Stimulated activated effector memory CD8-positive, alpha-beta T cell treated with anti-CD3 and anti-CD28 coated beads, Interleukin-12 subunit alpha, Interleukin-12 subunit beta, amount 100 ng/mL, for 72 hours (primary cell): ENCODE measurements at regions not wholly inside any gene's neighbourhood (a gene's known extent, or its start where the extent isn't known, plus 50 kb on each side); places are given as distances from the start of the nearest gene placed in this dataset.
"Not testable (repeated sequence)": the region's sequence is repeated elsewhere in the genome, so short reads cannot be mapped to it uniquely, and the experiment has no call there.

Experiments
- ATAC-seq: fragments of 150-1000 bp; cut with Tn5 transposase; 2 replicates; pipeline ENCODE4 v1.10.0; 2021
- DNase-seq, 2 donors: peaks; one replicate each; pipeline ENCODE4 v3.0.0; 2021 to 2022; ENCODE audit warnings: low spot score in 2 of 2
- H3K27ac Mint-ChIP-seq: one replicate; pipeline ENCODE4 v1.8.0; 2022; ENCODE audit warnings: mild to moderate bottlenecking, mixed read lengths
- H3K36me3 Mint-ChIP-seq: one replicate; pipeline ENCODE4 v1.8.0; 2022; ENCODE audit warnings: mild to moderate bottlenecking, mixed read lengths
- H3K4me1 Mint-ChIP-seq: one replicate; pipeline ENCODE4 v1.8.0; 2022; ENCODE audit warnings: mixed read lengths
- H3K4me3 Mint-ChIP-seq: one replicate; pipeline ENCODE4 v1.8.0; 2022; ENCODE audit warnings: mild to moderate bottlenecking, mixed read lengths
- H3K9me3 Mint-ChIP-seq: one replicate; pipeline ENCODE4 v1.8.0; 2022; ENCODE audit warnings: mixed read lengths

DNA sequence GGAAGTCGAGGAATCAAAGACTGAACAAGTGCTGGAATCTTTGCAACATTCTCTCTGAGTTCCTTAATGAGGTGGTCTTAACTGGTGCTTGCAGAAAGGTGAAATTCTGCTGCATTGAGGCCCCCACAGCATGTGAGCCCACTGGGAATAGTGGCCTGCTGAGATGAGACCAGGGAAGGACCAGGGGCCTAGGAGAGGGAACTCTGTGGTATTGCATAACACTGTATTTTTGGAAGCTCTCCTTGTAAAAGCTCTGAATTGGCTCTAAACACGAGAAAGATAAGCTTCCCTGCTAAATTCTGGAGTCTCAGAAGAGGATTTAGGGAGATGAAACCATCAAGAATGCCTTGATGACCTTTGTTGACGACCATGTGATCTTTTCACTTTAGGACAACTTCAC is 100.4 kb upstream of the TSC22D1 start:
- no peaks in the 10 kb centered on the region for H3K9me3 Mint-ChIP-seq
- no peak for DNase-seq
- no peak overlapping the region for H3K4me3 Mint-ChIP-seq
- no peaks in the 10 kb centered on the region for H3K4me1 Mint-ChIP-seq
- no peaks in the 10 kb centered on the region for H3K36me3 Mint-ChIP-seq
- no peak for ATAC-seq
- no peak overlapping the region for H3K27ac Mint-ChIP-seq

DNA sequence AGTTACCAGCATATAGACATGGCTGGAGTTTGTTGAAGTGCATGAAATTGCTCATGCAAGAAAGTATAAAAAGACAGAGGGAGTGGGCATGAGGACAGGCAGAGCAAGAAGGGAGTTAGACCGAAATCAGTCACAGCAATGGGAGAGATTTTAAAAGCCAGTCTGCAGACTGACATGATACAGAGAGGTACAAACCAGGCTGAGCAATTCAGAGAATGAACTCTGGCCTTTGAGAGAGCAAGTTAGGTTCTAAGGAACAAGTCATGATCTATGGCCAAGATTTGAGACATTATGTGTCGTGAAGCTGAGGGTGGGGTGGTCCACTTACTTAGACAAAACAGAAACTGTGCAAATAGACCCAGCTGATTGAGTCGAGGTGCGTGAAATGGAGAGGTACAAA is 93.4 kb upstream of the TSC22D1 start:
- DNase-seq = no peak
- ATAC-seq = no peak
- Mint-ChIP-seq H3K4me3 (no peak overlapping the region), H3K4me1 (no peaks in the 10 kb centered on the region), H3K27ac (no peak overlapping the region), H3K36me3 (no peaks in the 10 kb centered on the region), H3K9me3 (no peaks in the 10 kb centered on the region)

DNA sequence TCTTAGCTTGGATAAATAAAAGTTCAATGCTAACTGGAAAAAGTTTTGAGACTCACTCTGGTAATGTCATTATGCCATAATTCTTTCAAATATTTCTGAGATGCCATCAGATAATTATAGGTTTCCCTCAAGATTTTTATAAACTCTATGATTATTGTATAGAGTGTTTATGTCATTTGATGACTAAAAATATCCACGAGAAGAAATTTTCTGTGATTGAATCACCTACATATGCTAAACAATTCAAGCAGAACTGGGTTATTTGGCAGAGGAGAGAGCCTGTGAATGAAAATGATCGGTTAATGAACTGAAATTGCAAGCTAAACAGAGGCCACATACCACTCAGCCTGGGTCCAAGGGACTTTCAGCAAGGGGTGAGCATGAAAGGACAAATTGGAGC is 92.6 kb upstream of the TSC22D1 start:
- no peak overlapping the region for H3K4me3 Mint-ChIP-seq
- DNase-seq = no peak
- H3K4me1 Mint-ChIP-seq = no peaks in the 10 kb centered on the region
- ATAC-seq = no peak
- H3K27ac Mint-ChIP-seq = no peak overlapping the region
- H3K9me3 Mint-ChIP-seq = no peaks in the 10 kb centered on the region
- H3K36me3 Mint-ChIP-seq = no peaks in the 10 kb centered on the region

DNA sequence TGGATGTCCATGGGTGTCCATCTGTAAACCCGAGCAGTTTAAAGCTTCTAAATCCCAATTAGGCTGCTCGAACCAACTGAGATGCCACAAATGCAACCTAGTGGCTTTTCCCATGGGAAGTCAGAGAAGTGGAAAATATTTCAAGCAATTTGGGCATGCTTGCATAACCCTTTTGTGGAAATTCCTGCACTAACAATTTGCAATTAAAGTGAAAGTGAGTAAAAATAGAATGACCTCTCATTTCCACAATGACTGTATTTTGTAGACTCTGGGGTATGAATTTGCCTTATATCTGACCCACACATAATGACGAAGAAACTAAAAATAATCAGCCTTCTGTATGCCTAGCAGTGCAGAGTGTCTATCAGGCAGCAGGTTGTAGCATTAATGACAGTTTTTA is 91.8 kb upstream of the TSC22D1 start:
- no peaks in the 10 kb centered on the region for H3K9me3 Mint-ChIP-seq
- ATAC-seq (no peak), DNase-seq (no peak)
- no peak overlapping the region for H3K4me3 Mint-ChIP-seq
- no peaks in the 10 kb centered on the region for H3K36me3 Mint-ChIP-seq
- no peak overlapping the region for H3K27ac Mint-ChIP-seq
- no peaks in the 10 kb centered on the region for H3K4me1 Mint-ChIP-seq

DNA sequence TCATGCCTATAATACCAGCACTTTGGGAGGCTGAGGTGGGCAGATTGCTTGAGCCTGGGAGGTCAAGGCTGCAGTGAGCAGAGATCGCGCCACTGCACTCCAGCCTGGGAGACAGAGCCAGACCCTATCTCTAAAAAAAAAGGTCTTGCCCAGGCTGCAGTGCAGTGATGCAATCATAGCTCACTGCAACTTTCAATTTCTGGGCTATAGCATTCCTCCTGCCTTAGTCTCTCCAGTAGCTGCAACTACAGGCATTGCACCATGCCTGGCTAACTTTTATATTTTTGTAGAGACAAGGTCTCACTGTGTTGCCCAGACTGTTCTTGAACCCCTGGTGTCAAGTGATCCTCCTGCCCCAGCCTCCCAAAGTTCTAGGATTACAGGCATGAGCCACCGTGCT is 90.4 kb upstream of the TSC22D1 start:
- H3K27ac Mint-ChIP-seq, DNase-seq, ATAC-seq, H3K9me3 Mint-ChIP-seq, H3K36me3 Mint-ChIP-seq, H3K4me1 Mint-ChIP-seq, H3K4me3 Mint-ChIP-seq: not testable (repeated sequence)

DNA sequence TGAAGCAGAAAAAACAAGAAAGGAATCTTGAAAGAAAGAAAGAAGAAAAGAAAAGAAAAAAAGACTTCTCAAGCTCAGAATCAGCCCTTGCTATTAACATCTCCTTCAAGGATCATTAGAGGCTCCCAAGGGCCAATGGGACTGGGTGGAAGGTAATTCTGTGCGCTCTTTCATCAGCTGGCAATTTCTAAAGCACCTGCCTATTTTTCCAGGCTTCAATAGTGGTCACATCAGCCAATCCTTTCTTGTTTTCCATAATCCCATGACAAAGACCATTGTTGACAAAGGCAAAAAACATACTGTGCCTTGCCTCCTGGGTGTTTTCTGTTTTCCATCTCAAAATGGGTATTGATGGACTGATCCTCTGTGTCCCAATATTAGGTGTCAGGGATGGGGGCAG is 88.2 kb upstream of the TSC22D1 start:
- ATAC-seq = no peak
- Mint-ChIP-seq H3K27ac (no peak overlapping the region), H3K9me3 (no peaks in the 10 kb centered on the region), H3K4me3 (no peak overlapping the region), H3K36me3 (no peaks in the 10 kb centered on the region), H3K4me1 (peaks cover 5% of the 10 kb centered on the region)
- DNase-seq = no peak

DNA sequence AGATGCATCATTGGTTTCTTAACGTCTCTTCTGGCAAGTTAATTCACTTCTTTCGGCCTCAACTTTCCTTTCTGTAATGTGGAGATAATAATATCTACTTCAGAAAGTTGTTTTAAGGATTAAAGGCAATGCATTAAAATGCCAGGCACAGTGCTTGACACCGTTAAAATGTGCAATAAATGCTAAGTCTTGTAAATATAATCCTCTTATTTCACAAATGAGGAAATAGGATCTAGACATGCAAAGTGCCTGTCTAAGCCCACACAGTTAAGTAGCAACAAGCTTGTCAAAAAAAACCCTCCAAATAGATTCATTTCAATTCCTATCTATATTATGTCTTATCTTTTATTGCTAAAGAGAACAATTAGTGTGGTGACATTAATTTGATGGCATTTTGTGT is 86.4 kb upstream of the TSC22D1 start:
- DNase-seq (no peak), ATAC-seq (no peak)
- H3K36me3 Mint-ChIP-seq = no peaks in the 10 kb centered on the region
- no peak overlapping the region for H3K27ac Mint-ChIP-seq
- peaks cover 5% of the 10 kb centered on the region for H3K4me1 Mint-ChIP-seq
- no peaks in the 10 kb centered on the region for H3K9me3 Mint-ChIP-seq
- H3K4me3 Mint-ChIP-seq = no peak overlapping the region

DNA sequence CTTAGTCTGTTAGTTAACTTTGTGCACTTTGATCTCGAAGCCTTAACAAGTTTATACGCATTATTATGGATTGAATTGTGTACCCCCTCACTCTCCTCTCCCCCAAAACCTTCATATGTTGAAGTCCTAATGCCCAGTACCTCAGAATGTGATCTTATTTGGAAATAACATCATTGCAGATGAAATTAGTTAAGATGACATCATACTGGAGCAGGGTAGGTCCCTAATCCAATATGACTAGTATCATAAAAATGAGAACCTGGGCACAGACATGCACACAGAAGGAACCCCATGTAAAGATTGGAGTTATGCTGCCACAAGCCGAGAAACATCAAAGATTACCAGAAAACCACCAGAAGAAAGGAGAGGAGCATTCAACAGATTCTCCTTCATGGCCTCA is 85.8 kb upstream of the TSC22D1 start:
- no peak for ATAC-seq
- Mint-ChIP-seq H3K4me1 (peaks cover 5% of the 10 kb centered on the region), H3K4me3 (no peak overlapping the region), H3K9me3 (no peaks in the 10 kb centered on the region), H3K36me3 (no peaks in the 10 kb centered on the region), H3K27ac (no peak overlapping the region)
- no peak for DNase-seq

DNA sequence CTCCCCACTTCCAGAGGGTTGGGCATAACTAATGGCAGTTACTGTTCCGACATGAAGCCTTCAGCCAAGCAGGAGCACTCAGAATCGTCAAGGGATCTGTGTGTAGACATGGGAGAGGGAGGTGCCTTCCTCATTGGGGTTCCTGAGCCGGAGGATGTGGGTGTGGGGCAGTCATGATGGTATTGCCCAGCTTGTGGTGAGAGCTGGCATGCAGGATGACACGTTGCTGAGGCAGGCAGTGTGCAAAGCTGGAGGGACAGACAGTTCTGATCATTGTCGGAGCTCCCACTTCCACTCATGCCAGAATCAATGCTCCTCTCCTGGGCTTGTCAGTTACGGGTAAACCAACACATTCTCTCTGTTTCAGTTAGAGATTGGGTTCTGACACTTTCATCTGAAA is 83.9 kb upstream of the TSC22D1 start:
- Mint-ChIP-seq H3K4me3 (no peak overlapping the region), H3K4me1 (peaks cover 5% of the 10 kb centered on the region), H3K36me3 (no peaks in the 10 kb centered on the region), H3K27ac (no peak overlapping the region), H3K9me3 (no peaks in the 10 kb centered on the region)
- ATAC-seq (no peak), DNase-seq (no peak)

DNA sequence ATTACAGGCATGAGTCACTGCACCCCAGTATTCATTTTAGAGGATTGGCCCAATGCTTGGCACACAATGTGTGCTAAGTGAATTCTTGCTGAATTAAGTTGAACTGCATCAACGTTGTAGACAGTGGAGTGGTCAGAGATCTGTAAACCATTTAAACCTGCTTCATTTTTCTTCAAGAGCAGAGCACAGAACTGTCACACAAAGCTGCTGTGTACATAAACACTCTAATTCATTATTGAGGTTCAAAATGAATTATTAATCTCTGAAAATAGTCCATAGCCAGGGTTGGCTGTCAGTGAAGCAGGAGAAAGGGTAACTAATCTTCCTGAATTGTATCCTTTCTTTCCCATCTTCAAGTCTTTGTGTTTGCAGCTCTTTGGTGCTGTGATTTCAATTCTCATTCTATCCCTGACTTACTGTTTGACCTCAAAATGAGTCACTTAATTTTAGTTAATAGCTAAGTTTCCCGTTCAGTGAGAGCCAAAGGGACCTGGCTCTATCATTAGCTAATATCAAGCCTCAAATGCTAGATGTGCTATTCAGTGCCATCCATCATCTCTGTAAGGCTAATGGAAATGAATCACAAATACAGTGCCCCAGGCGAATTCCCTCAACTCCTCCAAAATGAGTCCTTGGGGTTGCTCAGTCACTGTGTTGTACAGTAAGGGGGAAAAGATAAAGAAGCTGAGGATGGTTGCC is 77.0 kb upstream of the TSC22D1 start:
- DNase-seq (no peak), ATAC-seq (no peak)
- no peak overlapping the region for H3K27ac Mint-ChIP-seq
- H3K4me1 Mint-ChIP-seq = peaks cover 10% of the 10 kb centered on the region
- no peak overlapping the region for H3K4me3 Mint-ChIP-seq
- no peaks in the 10 kb centered on the region for H3K9me3 Mint-ChIP-seq
- no peaks in the 10 kb centered on the region for H3K36me3 Mint-ChIP-seq

DNA sequence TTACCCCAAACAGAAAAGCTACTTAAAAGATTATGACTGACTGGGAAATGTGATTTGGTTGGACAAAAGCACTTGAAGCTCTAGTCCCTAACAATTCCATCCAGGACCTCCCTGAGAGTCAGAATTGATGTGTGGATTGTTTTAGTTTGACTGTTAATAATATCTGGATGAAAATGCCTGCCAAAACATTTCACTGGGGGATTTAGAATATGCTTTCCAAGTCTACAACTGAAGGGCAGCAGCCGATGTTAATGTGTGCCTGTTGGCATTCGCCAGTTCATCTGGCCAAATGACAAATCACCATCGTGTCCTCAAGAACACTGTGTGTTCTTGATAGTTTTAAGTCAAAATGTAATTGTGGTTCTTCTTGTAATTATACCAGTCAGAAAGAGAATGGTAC is 76.0 kb upstream of the TSC22D1 start:
- Mint-ChIP-seq H3K4me3 (no peak overlapping the region), H3K27ac (no peak overlapping the region), H3K36me3 (no peaks in the 10 kb centered on the region), H3K4me1 (peaks cover 10% of the 10 kb centered on the region), H3K9me3 (no peaks in the 10 kb centered on the region)
- no peak for ATAC-seq
- DNase-seq = no peak

DNA sequence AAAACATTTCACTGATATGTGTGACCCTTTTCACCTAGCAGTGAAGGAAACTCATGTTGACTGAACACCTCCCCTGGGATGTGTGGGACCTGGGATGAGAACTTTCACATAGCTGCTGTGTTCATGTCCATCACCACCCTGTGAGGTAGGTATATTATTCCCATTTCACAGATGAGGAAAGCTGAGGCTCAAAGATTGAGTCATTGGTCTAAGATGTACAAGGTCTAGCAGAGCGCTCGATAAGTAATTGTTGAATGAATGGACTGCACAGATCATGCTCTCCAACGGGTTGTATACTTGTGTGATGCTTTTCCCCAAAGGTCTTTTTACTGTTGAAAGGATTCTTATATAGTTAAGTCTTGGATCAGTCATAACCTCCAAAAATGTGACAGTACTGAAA is 75.6 kb upstream of the TSC22D1 start:
- Mint-ChIP-seq H3K4me3 (no peak overlapping the region), H3K27ac (no peak overlapping the region), H3K36me3 (no peaks in the 10 kb centered on the region), H3K4me1 (peaks cover 10% of the 10 kb centered on the region), H3K9me3 (no peaks in the 10 kb centered on the region)
- ATAC-seq (no peak), DNase-seq (no peak)

DNA sequence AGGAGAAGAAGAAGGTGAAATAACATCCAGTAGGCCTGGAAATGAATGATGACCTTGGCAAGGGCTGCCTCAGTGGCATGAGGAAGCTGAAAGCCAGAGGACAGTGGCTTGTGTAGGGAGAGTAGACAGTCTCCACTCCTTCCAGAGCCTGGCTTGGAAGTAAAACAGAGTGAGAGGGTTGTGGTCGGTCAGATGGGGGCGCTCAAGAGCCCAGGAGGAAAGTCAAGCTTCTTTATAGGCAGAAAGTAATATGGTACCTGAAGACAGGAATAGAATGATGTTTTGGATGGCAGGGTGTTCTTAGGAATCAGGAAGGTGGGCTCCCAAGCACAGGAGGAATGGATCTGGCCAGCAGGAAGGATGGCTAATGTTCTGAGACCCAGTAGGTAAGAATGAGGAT is 75.1 kb upstream of the TSC22D1 start:
- Mint-ChIP-seq H3K4me3 (no peak overlapping the region), H3K9me3 (no peaks in the 10 kb centered on the region), H3K36me3 (no peaks in the 10 kb centered on the region), H3K4me1 (peaks cover 10% of the 10 kb centered on the region), H3K27ac (no peak overlapping the region)
- DNase-seq = no peak
- ATAC-seq = no peak

DNA sequence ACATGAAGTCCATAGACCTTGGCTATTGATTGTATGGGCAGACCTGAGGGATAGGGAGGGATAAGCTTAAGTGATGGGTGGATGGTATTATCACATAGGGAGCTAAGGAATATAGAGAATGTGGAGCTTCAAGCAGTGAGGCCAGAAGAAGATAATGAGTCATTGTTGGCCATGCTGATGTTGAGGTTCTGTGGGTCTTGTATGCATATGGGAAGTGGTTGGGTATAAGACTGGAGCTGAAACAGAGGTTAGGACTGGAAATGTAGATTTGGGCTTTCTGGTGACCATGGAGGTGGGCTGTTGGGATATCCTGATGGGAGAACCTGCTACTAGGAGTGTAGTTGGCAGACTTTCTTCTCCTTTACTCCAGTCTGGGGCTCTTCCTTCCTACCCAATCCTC is 73.7 kb upstream of the TSC22D1 start:
- ATAC-seq (peak; percentile 29), DNase-seq (no peak)
- no peak overlapping the region for H3K27ac Mint-ChIP-seq
- no peaks in the 10 kb centered on the region for H3K36me3 Mint-ChIP-seq
- H3K4me1 Mint-ChIP-seq = peaks cover 10% of the 10 kb centered on the region
- H3K4me3 Mint-ChIP-seq = no peak overlapping the region
- H3K9me3 Mint-ChIP-seq = no peaks in the 10 kb centered on the region

DNA sequence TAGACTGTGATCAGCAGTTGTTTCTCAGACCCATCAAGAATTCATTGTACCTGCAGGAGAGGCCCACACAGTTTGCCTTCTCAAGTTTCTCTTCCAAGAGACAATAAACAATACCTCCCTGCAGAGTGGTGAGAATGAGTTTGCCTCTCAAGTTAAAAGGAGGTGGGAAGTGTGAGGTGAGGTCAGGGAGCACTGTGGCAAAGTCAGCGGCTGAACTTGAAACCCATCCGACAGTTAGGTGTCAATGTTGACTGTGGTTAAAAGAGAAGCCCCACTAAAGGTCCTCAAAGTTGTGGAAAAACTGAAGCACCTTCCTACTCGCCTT is 72.9 kb upstream of the TSC22D1 start:
- Mint-ChIP-seq H3K4me1 (peaks cover 10% of the 10 kb centered on the region), H3K9me3 (no peaks in the 10 kb centered on the region), H3K27ac (no peak overlapping the region), H3K4me3 (no peak overlapping the region), H3K36me3 (no peaks in the 10 kb centered on the region)
- ATAC-seq = peak; percentile 88
- DNase-seq = peak in 1 of 2 donors; percentile 51

DNA sequence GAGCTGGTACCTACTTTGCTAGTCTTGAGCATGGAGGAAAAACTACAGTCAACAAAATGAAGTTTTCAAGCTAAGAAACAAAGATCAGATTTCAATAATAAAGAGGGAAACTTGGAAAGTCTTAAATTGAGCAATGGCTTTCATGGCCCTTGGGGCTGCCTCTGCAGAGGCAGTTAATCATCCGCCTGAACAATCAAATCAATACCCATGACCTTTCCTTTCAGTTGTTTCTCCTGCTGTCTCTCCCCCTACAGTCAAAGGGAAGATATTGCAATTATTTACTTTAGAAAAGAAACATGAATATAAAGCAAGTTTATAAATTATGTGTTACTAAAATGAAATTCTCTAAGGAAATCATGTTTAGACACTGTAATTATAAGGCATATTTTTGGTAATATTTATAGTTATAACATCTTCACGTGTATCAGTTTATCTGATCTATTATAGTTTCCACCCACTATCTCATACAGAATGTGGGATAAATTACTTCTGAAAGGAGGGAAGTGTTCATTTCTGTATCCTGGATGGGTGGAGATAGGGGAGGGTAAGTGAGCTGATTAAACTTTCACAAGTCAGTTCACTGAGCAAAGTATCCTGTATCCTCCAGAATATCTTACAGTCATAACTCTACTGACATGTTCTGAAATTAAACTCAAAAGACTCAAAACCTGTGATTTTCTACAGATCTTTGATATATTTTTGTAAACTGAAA is 72.4 kb upstream of the TSC22D1 start:
- H3K27ac Mint-ChIP-seq = no peak overlapping the region
- DNase-seq = no peak
- H3K36me3 Mint-ChIP-seq = no peaks in the 10 kb centered on the region
- H3K4me1 Mint-ChIP-seq = peaks cover 10% of the 10 kb centered on the region
- H3K9me3 Mint-ChIP-seq = no peaks in the 10 kb centered on the region
- ATAC-seq = peak; percentile 73
- H3K4me3 Mint-ChIP-seq = no peak overlapping the region
